HCT116 (cell line): ENCODE measurements at regions not wholly inside any gene's neighbourhood (a gene's known extent, or its start where the extent isn't known, plus 50 kb on each side); places are given as distances from the start of the nearest gene placed in this dataset.

Experiments used
- ATAC-seq: fragments of 200-7000 bp; cut with Tn5 transposase; 2 replicates; pipeline ENCODE4 v1.9.1; 2020; ENCODE audit warnings: mild to moderate bottlenecking, moderate library complexity
- BruUV-seq: library from RNA; stranded (reverse); fragments of 400-500 nt; replicated peaks from 2 replicates; lab custom pipeline; 2021; lab: Mats Ljungman, UMichigan
- CTCF ChIA-PET: fragments of 300-600 bp; sonication (Branson Sonifier 250); formaldehyde crosslinking; loops from one replicate; lab custom pipeline; 2021; ENCODE audit warnings: antibody characterized with exemption; lab: Charles Lee
- POLR2A ChIA-PET: fragments of 300-600, 350-600 bp; sonication (Branson Sonifier 250); formaldehyde crosslinking; loops from one replicate; lab custom pipeline; 2021; ENCODE audit warnings: antibody characterized with exemption; lab: Charles Lee
- RAD21 ChIA-PET, 2 experiments: fragments of 300-600 bp; sonication (Branson Sonifier 250); formaldehyde crosslinking; loops; one replicate each; lab custom pipeline; 2023; ENCODE audit warnings: low total read pairs in 2 of 2; ENCODE audit not compliant: uncharacterized antibody in 2 of 2, unreplicated experiment in 2 of 2, low non-redundant PET in 1 of 2; lab: Charles Lee
- DNase-seq: peaks from one replicate; pipeline ENCODE4 v3.0.0-alpha.2; 2010; ENCODE audit warnings: low read depth, low spot score
- H2AFZ ChIP-seq: fragments of 200-600 bp; shearing (Covaris generic), sonication (generic); 2 replicates; pipeline ENCODE4 v1.6.1; 2017; ENCODE audit warnings: low read depth, mixed run types, mixed read lengths, antibody characterized with exemption, low read length; ENCODE audit not compliant: poor library complexity, severe bottlenecking
- H3K27ac ChIP-seq: 2 replicates; pipeline ENCODE4 v1.5.1; 2012; ENCODE audit warnings: low read depth, low read length
- H3K27me3 ChIP-seq: fragments of 200-600 bp; sonication (generic); 2 replicates; pipeline ENCODE4 v1.6.1; 2016; ENCODE audit warnings: mixed run types, low read length, mixed read lengths; ENCODE audit not compliant: insufficient read depth
- H3K36me3 ChIP-seq, 2 experiments: fragments of 200-500 bp in 1 of 2; fragments of 200-600 bp in 1 of 2; sonication (Bioruptor generic) in 1 of 2; sonication (generic) in 1 of 2; 2 replicates each; pipeline versions ENCODE4 v1.5.1 to v1.6.1; 2014 to 2016; ENCODE audit warnings: low read length in 2 of 2, inconsistent platforms in 1 of 2, mixed read lengths in 1 of 2, mixed run types in 1 of 2; ENCODE audit not compliant: insufficient read depth in 2 of 2, control insufficient read depth in 1 of 2
- H3K4me1 ChIP-seq, 2 experiments: fragments of 200-600 bp in 1 of 2; sonication (generic) in 1 of 2; 2 replicates each; pipeline versions ENCODE4 v1.5.1 to v1.6.1; 2012 to 2017; ENCODE audit warnings: low read length in 2 of 2, inconsistent platforms in 1 of 2, mild to moderate bottlenecking in 1 of 2, mixed read lengths in 1 of 2, mixed run types in 1 of 2, moderate library complexity in 1 of 2; ENCODE audit not compliant: insufficient read depth in 2 of 2, control insufficient read depth in 1 of 2
- H3K4me2 ChIP-seq: fragments of 200-600 bp; sonication (generic); 2 replicates; pipeline ENCODE4 v1.6.1; 2017; ENCODE audit warnings: mixed run types, low read length, mixed read lengths
- H3K4me3 ChIP-seq, 2 experiments: fragments of 200-600 bp in 1 of 2; sonication (generic) in 1 of 2; replicated peaks in 1 of 2; 2 replicates each; pipeline ENCODE4 v1.5.1; 2011 to 2016; ENCODE audit warnings: low read length in 2 of 2, control low read depth in 1 of 2, low read depth in 1 of 2, mild to moderate bottlenecking in 1 of 2, mixed read lengths in 1 of 2, mixed run types in 1 of 2
- H3K79me2 ChIP-seq: fragments of 200-600 bp; sonication (generic); 2 replicates; pipeline ENCODE4 v1.6.1; 2017; ENCODE audit warnings: mild to moderate bottlenecking, mixed run types, low read length, moderate library complexity, mixed read lengths; ENCODE audit not compliant: insufficient read depth
- H3K9ac ChIP-seq: fragments of 200-600 bp; sonication (generic); 2 replicates; pipeline ENCODE4 v1.6.1; 2016; ENCODE audit warnings: low read length, mixed read lengths
- H3K9me2 ChIP-seq: fragments of 200-600 bp; sonication (generic), shearing (Covaris generic); 2 replicates; pipeline ENCODE4 v1.6.1; 2017; ENCODE audit warnings: mixed run types, mild to moderate bottlenecking, moderate library complexity; ENCODE audit not compliant: insufficient read depth
- H3K9me3 ChIP-seq, 2 experiments: fragments of 200-500 bp in 1 of 2; fragments of 200-600 bp in 1 of 2; sonication (Bioruptor generic) in 1 of 2; sonication (generic) in 1 of 2; 2 replicates each; pipeline ENCODE4 v1.6.1; 2014 to 2017; ENCODE audit warnings: low read length in 2 of 2, mixed read lengths in 2 of 2, inconsistent platforms in 1 of 2, low read depth in 1 of 2, mild to moderate bottlenecking in 1 of 2, mixed run types in 1 of 2, moderate library complexity in 1 of 2; ENCODE audit not compliant: control insufficient read depth in 1 of 2, insufficient read depth in 1 of 2
- H4K20me1 ChIP-seq: fragments of 200-600 bp; sonication (generic), shearing (Covaris generic); 2 replicates; pipeline ENCODE4 v1.6.1; 2017; ENCODE audit warnings: mixed run types, mild to moderate bottlenecking, moderate library complexity; ENCODE audit not compliant: insufficient read depth
- CBX3 ChIP-seq: IDR thresholded peaks from 2 replicates; pipeline ENCODE4 v1.6.1; 2012; ENCODE audit warnings: low read depth
- CEBPB ChIP-seq: IDR thresholded peaks from 2 replicates; pipeline ENCODE4 v1.6.1; 2012; ENCODE audit warnings: low read depth
- EGR1 ChIP-seq: IDR thresholded peaks from 2 replicates; pipeline ENCODE4 v1.6.1; 2012; ENCODE audit warnings: low read depth
- EZH2 ChIP-seq: fragments of 200-600 bp; sonication (generic); IDR thresholded peaks from 2 replicates; pipeline ENCODE4 v1.6.1; 2017; ENCODE audit warnings: antibody characterized with exemption, mixed run types
- JUND ChIP-seq: IDR thresholded peaks from 2 replicates; pipeline ENCODE4 v1.6.1; 2012
- MAX ChIP-seq: IDR thresholded peaks from 2 replicates; pipeline ENCODE4 v1.6.1; 2012
- SIN3A ChIP-seq: IDR thresholded peaks from 2 replicates; pipeline ENCODE4 v1.6.1; 2012; ENCODE audit warnings: low read depth
- SP1 ChIP-seq: IDR thresholded peaks from 2 replicates; pipeline ENCODE4 v1.6.1; 2012; ENCODE audit warnings: low read depth
- SRF ChIP-seq: IDR thresholded peaks from 2 replicates; pipeline ENCODE4 v1.6.1; 2012; ENCODE audit warnings: low read depth
- TCF7L2 ChIP-seq: IDR thresholded peaks from 2 replicates; pipeline ENCODE4 v1.7.0; 2011; ENCODE audit warnings: borderline replicate concordance, inconsistent platforms; ENCODE audit not compliant: insufficient read depth, insufficient read length; ENCODE audit errors: extremely low read depth
- YY1 ChIP-seq: IDR thresholded peaks from 2 replicates; pipeline ENCODE4 v1.6.1; 2011; ENCODE audit warnings: low read length, low read depth, moderate library complexity, mild to moderate bottlenecking; ENCODE audit not compliant: insufficient replicate concordance; ENCODE audit errors: extremely low read depth
- ZFX ChIP-seq: fragments of 450-650 bp; IDR thresholded peaks from 2 replicates; pipeline ENCODE4 v1.6.1; 2017
- ZNF274 ChIP-seq: fragments of 200-500 bp; sonication (Bioruptor generic); IDR thresholded peaks from 2 replicates; pipeline ENCODE4 v1.6.1; 2014; ENCODE audit warnings: mild to moderate bottlenecking, low read depth, low read length, inconsistent platforms
- intact Hi-C: fragments of 100-400 bp; cut with micrococcal nuclease; formaldehyde crosslinking; loops from 2 replicates; pipeline ENCODE4 v1.10.0; 2022

- no peaks in the 10 kb centered on the region for H3K79me2 ChIP-seq
- H3K4me3 ChIP-seq: no peak overlapping the region
- no peak overlapping the region for H2AFZ ChIP-seq
- TF ChIP-seq ZNF274: no peak
- TF ChIP-seq ZFX: no peak
- TF ChIP-seq CEBPB: no peak
- no peak for TF ChIP-seq TCF7L2
- TF ChIP-seq CBX3: no peak
- TF ChIP-seq SIN3A: no peak
- TF ChIP-seq SRF: no peak
- no peak for TF ChIP-seq YY1
- TF ChIP-seq SP1: no peak
- TF ChIP-seq EGR1: no peak
- no peak for TF ChIP-seq MAX
- no peak for TF ChIP-seq EZH2
- TF ChIP-seq JUND: no peak
- intact Hi-C loops: no loop called here
- no peak overlapping the region for H3K4me2 ChIP-seq
- H4K20me1 ChIP-seq: no peaks in the 10 kb centered on the region
- H3K9me2 ChIP-seq: no peaks in the 10 kb centered on the region
- ChIA-PET CTCF (no interaction called here), POLR2A (no interaction called here), RAD21 (no interaction called here)
- no peaks in the 10 kb centered on the region for H3K36me3 ChIP-seq
- ATAC-seq: no peak
- H3K9me3 ChIP-seq: no peaks in the 10 kb centered on the region
- no peaks in the 10 kb centered on the region; a peak in 1 of 4 replicates for H3K4me1 ChIP-seq
- H3K27ac ChIP-seq: no peak overlapping the region
- BruUV-seq: no TSS peak
- H3K27me3 ChIP-seq: no peaks in the 10 kb centered on the region
- no peak for DNase-seq
- H3K9ac ChIP-seq: no peak overlapping the region
These were observed 418.6 kb upstream of the GRAMD2B start for GRCh38 chr5:126004636-126005035.

GRCh38 chr5:126007841-126008240 is 415.4 kb upstream of the GRAMD2B start:
- H3K79me2 ChIP-seq: no peaks in the 10 kb centered on the region
- no peaks in the 10 kb centered on the region for H3K9me2 ChIP-seq
- no peaks in the 10 kb centered on the region for H4K20me1 ChIP-seq
- H2AFZ ChIP-seq: no peak overlapping the region
- DNase-seq (no peak), ATAC-seq (no peak)
- TF ChIP-seq SRF: no peak
- no peak overlapping the region for H3K4me2 ChIP-seq
- BruUV-seq: no TSS peak
- H3K27ac ChIP-seq: no peak overlapping the region
- no peaks in the 10 kb centered on the region for H3K27me3 ChIP-seq
- no peak overlapping the region for H3K4me3 ChIP-seq
- H3K36me3 ChIP-seq: no peaks in the 10 kb centered on the region
- RAD21 ChIA-PET: no interaction called here
- POLR2A ChIA-PET: no interaction called here
- CTCF ChIA-PET: no interaction called here
- intact Hi-C loops: no loop called here
- no peaks in the 10 kb centered on the region; a peak in 1 of 4 replicates for H3K4me1 ChIP-seq
- H3K9ac ChIP-seq: no peak overlapping the region
- no peaks in the 10 kb centered on the region for H3K9me3 ChIP-seq
